Chondrocyte (in vitro differentiated cells): ENCODE measurements at regions not wholly inside any gene's neighbourhood (a gene's known extent, or its start where the extent isn't known, plus 50 kb on each side); places are given as distances from the start of the nearest gene placed in this dataset.

Experiments
- DNase-seq: peaks from one replicate; pipeline ENCODE4 v3.0.0; 2021; ENCODE audit warnings: mixed read lengths, low spot score
- H3K27ac Mint-ChIP-seq: one replicate; pipeline ENCODE4 v1.8.0; 2021; ENCODE audit warnings: mild to moderate bottlenecking, moderate library complexity, mixed read lengths; ENCODE audit not compliant: unreplicated experiment
- H3K27me3 Mint-ChIP-seq: 2 replicates; pipeline ENCODE4 v1.8.0; 2021; ENCODE audit warnings: low read depth, mixed read lengths
- H3K36me3 Mint-ChIP-seq: 2 replicates; pipeline ENCODE4 v1.8.0; 2021; ENCODE audit warnings: low read depth, mixed read lengths
- H3K4me1 Mint-ChIP-seq: 2 replicates; pipeline ENCODE4 v1.8.0; 2021; ENCODE audit warnings: low read depth, mild to moderate bottlenecking, mixed read lengths
- H3K4me3 Mint-ChIP-seq: one replicate; pipeline ENCODE4 v1.8.0; 2021; ENCODE audit warnings: mild to moderate bottlenecking, moderate library complexity, mixed read lengths; ENCODE audit not compliant: unreplicated experiment
- H3K9me3 Mint-ChIP-seq: 2 replicates; pipeline ENCODE4 v1.8.0; 2021; ENCODE audit warnings: low read depth, mixed read lengths
- CTCF ChIP-seq: fragments of 200-600 bp; sonication (generic); IDR thresholded peaks from 2 replicates; pipeline ENCODE4 v1.5.0; 2021; ENCODE audit warnings: antibody characterized with exemption, mild to moderate bottlenecking, moderate library complexity

- Mint-ChIP-seq H3K4me3 (no peak overlapping the region), H3K27ac (no peak overlapping the region), H3K4me1 (peaks cover 1% of the 10 kb centered on the region), H3K27me3 (peaks cover 3% of the 10 kb centered on the region), H3K9me3 (no peaks in the 10 kb centered on the region), H3K36me3 (no peaks in the 10 kb centered on the region)
- no peak for DNase-seq
- TF ChIP-seq CTCF: no peak
Observed at GRCh38 chr4:138655985-138656384, 359.6 kb upstream of the NOCT start.

DNA sequence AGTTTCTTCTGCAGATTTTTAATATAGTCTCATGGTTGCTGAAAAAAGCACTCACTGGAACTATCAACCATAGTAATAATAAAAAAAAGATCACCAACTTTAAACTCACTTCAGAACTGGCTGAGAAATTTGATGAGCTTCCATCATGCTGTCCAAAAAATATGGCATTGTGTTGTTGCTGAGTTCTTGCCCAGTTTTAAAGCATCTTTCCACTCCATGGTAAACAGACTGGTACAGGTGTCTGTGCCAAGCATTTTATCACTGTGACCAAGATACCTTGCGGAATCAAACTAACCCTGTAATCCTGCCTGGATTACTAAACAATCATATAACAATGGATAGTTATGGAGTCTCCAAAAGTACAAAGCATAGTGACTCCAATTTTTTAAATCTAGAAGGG is 360.3 kb upstream of the NOCT start:
- peaks cover 3% of the 10 kb centered on the region for H3K4me1 Mint-ChIP-seq
- no peak for DNase-seq

GRCh38 chr4:138650929-138651448 is 364.6 kb upstream of the NOCT start:
- no peak for TF ChIP-seq CTCF
- no peak overlapping the region for H3K27ac Mint-ChIP-seq
- no peaks in the 10 kb centered on the region for H3K27me3 Mint-ChIP-seq
- H3K9me3 Mint-ChIP-seq: no peaks in the 10 kb centered on the region
- DNase-seq: no peak
- no peak overlapping the region for H3K4me3 Mint-ChIP-seq
- H3K4me1 Mint-ChIP-seq: peaks cover 5% of the 10 kb centered on the region
- H3K36me3 Mint-ChIP-seq: no peaks in the 10 kb centered on the region

More for the DNA sequence above, 360.3 kb upstream of the NOCT start:
- Mint-ChIP-seq H3K36me3 (no peaks in the 10 kb centered on the region), H3K4me3 (no peak overlapping the region), H3K27ac (no peak overlapping the region), H3K27me3 (peaks cover 3% of the 10 kb centered on the region), H3K9me3 (no peaks in the 10 kb centered on the region)
- no peak for TF ChIP-seq CTCF

- H3K27ac Mint-ChIP-seq: no peak overlapping the region
- no peak for DNase-seq
- no peak overlapping the region for H3K4me3 Mint-ChIP-seq
- TF ChIP-seq CTCF: no peak
- H3K4me1 Mint-ChIP-seq: peaks cover 10% of the 10 kb centered on the region
- no peaks in the 10 kb centered on the region for H3K27me3 Mint-ChIP-seq
- H3K36me3 Mint-ChIP-seq: no peaks in the 10 kb centered on the region
- no peaks in the 10 kb centered on the region for H3K9me3 Mint-ChIP-seq
Observed at GRCh38 chr4:138650495-138650894, 365.1 kb upstream of the NOCT start.

GRCh38 chr4:138647433-138647832 is 368.1 kb upstream of the NOCT start:
- no peaks in the 10 kb centered on the region for H3K9me3 Mint-ChIP-seq
- H3K36me3 Mint-ChIP-seq: no peaks in the 10 kb centered on the region
- no peaks in the 10 kb centered on the region for H3K27me3 Mint-ChIP-seq
- peaks cover 15% of the 10 kb centered on the region for H3K4me1 Mint-ChIP-seq
- no peak overlapping the region for H3K27ac Mint-ChIP-seq
- DNase-seq: no peak
- TF ChIP-seq CTCF: no peak
- H3K4me3 Mint-ChIP-seq: no peak overlapping the region
